ACC112 (cell line): ENCODE measurements at regions not wholly inside any gene's neighbourhood (a gene's known extent, or its start where the extent isn't known, plus 50 kb on each side); places are given as distances from the start of the nearest gene placed in this dataset.

Experiments used
- H2AFZ ChIP-seq: fragments of 200-600 bp; sonication (generic); one replicate; pipeline ENCODE4 v1.6.0; 2017; ENCODE audit warnings: antibody characterized with exemption, low read length; ENCODE audit not compliant: unreplicated experiment
- H3K27ac ChIP-seq: fragments of 200-600 bp; sonication (generic); 2 replicates; pipeline ENCODE4 v1.5.1; 2014; ENCODE audit warnings: low read depth, mild to moderate bottlenecking, antibody characterized with exemption, low read length, moderate library complexity
- H3K27me3 ChIP-seq: fragments of 200-600 bp; sonication (generic); 2 replicates; pipeline ENCODE4 v1.6.1; 2014; ENCODE audit warnings: mild to moderate bottlenecking, antibody characterized with exemption, low read length, moderate library complexity, mixed read lengths; ENCODE audit not compliant: insufficient read depth
- H3K36me3 ChIP-seq: fragments of 200-600 bp; sonication (generic); 2 replicates; pipeline ENCODE4 v1.6.1; 2016; ENCODE audit warnings: mild to moderate bottlenecking, antibody characterized with exemption, low read length, moderate library complexity, mixed read lengths; ENCODE audit not compliant: insufficient read depth
- H3K4me1 ChIP-seq: fragments of 200-600 bp; sonication (generic); one replicate; pipeline ENCODE4 v1.6.1; 2016; ENCODE audit warnings: low read length, mixed read lengths; ENCODE audit not compliant: insufficient read depth, unreplicated experiment, control insufficient read depth
- H3K4me3 ChIP-seq: fragments of 200-600 bp; sonication (generic); 2 replicates; pipeline ENCODE4 v1.5.1; 2014; ENCODE audit warnings: mild to moderate bottlenecking, low read depth, low read length
- H3K79me2 ChIP-seq: fragments of 200-600 bp; sonication (generic); one replicate; pipeline ENCODE4 v1.6.0; 2016; ENCODE audit warnings: low read length; ENCODE audit not compliant: control insufficient read depth, unreplicated experiment, insufficient read depth

GRCh38 chr10:128814024-128814423 is 653.0 kb upstream of the MGMT start:
- H3K4me3 ChIP-seq: no peak overlapping the region
- H2AFZ ChIP-seq: no peak overlapping the region
- H3K4me1 ChIP-seq: no peaks in the 10 kb centered on the region
- H3K27me3 ChIP-seq: no peaks in the 10 kb centered on the region
- no peaks in the 10 kb centered on the region for H3K36me3 ChIP-seq
- no peaks in the 10 kb centered on the region for H3K79me2 ChIP-seq
- H3K27ac ChIP-seq: no peak overlapping the region

DNA sequence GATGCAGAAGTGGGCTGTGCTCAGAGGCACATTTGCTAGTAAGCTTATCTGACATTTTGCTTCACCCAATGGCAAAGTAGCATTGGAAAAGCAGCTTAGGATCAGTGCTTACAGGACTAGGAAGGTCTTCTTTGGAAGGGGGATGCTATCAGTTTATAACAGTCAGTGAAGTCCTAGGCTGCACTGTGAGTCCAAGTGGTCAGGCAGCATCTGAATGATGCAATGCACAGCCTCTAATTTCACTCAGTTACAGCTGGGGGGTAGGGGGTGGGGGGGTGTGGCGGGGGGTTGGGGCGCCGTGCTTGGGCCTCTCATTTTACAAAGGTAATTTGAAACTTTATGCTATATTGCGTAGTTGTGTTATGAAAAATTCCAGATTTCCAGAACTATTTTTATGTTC is 652.3 kb upstream of the MGMT start:
- Histone ChIP-seq H2AFZ (no peak overlapping the region), H3K27ac (no peak overlapping the region), H3K4me1 (no peaks in the 10 kb centered on the region), H3K4me3 (no peak overlapping the region), H3K36me3 (no peaks in the 10 kb centered on the region), H3K79me2 (no peaks in the 10 kb centered on the region), H3K27me3 (no peaks in the 10 kb centered on the region)

DNA sequence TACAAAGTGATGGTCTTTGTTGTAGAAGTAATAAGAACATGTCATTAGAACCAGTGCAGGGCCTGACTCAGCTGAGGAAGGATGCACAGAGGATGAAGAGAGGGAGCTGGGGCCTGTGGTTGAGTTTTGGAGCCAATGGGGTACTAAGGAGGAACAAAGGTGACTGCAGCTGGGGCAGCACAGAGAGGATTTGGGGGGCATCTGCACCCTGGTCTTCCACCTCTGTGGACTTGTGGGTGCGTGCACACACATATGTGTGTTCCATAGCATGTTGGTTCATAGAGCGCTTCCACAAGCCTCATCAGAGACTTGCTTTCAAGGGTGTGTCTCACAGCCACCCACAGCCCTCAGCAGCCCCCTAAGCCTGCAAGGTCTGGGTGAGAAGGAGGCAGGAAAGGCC is 650.3 kb upstream of the MGMT start:
- Histone ChIP-seq H3K4me3 (no peak overlapping the region), H3K27ac (no peak overlapping the region), H3K4me1 (no peaks in the 10 kb centered on the region), H2AFZ (no peak overlapping the region), H3K36me3 (no peaks in the 10 kb centered on the region), H3K79me2 (no peaks in the 10 kb centered on the region), H3K27me3 (no peaks in the 10 kb centered on the region)

DNA sequence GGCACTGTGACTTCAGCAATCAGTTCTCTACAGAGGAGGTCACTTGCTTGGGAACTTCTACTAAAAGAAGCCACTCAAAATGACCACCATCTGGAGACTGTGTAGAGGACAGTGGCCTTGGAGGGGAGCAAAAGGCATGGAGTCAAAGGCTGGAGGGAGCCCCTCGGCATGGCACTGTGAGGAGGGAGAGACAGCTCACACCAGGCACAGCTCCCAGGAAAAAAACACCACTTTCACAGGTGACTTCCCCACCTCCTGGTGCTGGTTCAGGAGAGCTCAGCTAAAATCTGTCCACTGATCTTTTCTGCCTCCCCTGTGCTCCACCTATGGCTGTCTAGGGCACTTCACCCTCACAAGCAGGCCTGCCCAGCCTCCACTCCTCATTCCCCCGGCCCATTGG is 649.4 kb upstream of the MGMT start:
- Histone ChIP-seq H3K4me3 (no peak overlapping the region), H3K4me1 (no peaks in the 10 kb centered on the region), H3K27ac (no peak overlapping the region), H3K36me3 (no peaks in the 10 kb centered on the region), H3K27me3 (no peaks in the 10 kb centered on the region), H2AFZ (no peak overlapping the region), H3K79me2 (no peaks in the 10 kb centered on the region)

GRCh38 chr10:128820663-128821062 is 646.4 kb upstream of the MGMT start:
- Histone ChIP-seq H3K27ac (no peak overlapping the region), H3K4me3 (no peak overlapping the region), H2AFZ (no peak overlapping the region), H3K4me1 (no peaks in the 10 kb centered on the region), H3K79me2 (no peaks in the 10 kb centered on the region), H3K36me3 (no peaks in the 10 kb centered on the region), H3K27me3 (no peaks in the 10 kb centered on the region)

- H3K79me2 ChIP-seq: no peaks in the 10 kb centered on the region
- H2AFZ ChIP-seq: no peak overlapping the region
- no peak overlapping the region for H3K4me3 ChIP-seq
Measured at GRCh38 chr10:128823201-128823600, 643.8 kb upstream of the MGMT start.

DNA sequence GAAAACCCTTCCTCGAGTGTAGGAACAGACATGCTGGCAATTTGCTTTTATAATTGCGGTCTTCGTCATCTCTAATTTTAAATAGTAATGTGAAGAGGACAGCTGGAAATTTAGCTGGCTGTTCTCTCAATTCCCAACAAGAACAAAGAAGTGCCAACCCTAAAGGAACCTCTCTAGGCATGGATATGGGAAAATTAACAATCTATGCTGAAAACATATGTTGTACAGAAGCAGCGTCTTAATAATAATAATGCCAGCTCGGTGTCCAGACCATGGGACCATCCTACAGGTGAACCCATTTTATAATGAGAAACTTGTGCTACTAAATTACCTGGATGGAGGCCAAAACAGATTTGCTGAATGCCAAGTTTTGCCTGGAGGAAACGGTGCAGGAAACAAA is 641.4 kb upstream of the MGMT start:
- no peaks in the 10 kb centered on the region for H3K79me2 ChIP-seq
- H3K4me3 ChIP-seq: no peak overlapping the region
- no peaks in the 10 kb centered on the region for H3K27me3 ChIP-seq
- H2AFZ ChIP-seq: no peak overlapping the region
- H3K36me3 ChIP-seq: no peaks in the 10 kb centered on the region
- no peak overlapping the region for H3K27ac ChIP-seq
- no peaks in the 10 kb centered on the region for H3K4me1 ChIP-seq

More at GRCh38 chr10:128823201-128823600, 643.8 kb upstream of the MGMT start:
- Histone ChIP-seq H3K36me3 (no peaks in the 10 kb centered on the region), H3K27ac (no peak overlapping the region), H3K27me3 (no peaks in the 10 kb centered on the region), H3K4me1 (no peaks in the 10 kb centered on the region)

- Histone ChIP-seq H3K4me1 (no peaks in the 10 kb centered on the region), H3K79me2 (no peaks in the 10 kb centered on the region), H3K36me3 (no peaks in the 10 kb centered on the region), H3K27ac (no peak overlapping the region), H3K27me3 (no peaks in the 10 kb centered on the region), H2AFZ (no peak overlapping the region), H3K4me3 (no peak overlapping the region)
Measured at GRCh38 chr10:128833671-128834070, 633.4 kb upstream of the MGMT start.

DNA sequence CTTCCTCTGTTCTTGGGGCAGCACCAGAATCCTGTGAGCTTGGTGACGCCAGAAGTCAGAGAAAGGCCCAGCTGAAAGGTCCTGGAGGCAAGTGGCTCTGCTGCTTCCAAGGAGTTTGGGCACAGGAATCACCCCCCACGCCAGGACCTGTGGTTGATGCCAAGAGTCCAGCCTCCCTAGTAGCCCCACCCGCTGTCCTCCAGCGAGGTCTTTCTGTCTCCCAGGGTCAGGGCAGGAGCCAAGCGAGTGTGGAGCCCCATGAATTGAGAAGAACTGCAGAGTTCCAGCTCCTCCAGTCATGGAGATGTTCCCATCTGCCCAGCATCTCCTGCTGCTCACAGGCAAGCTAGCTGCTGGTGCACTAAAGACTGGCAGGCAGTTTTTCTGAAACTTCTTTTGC is 631.7 kb upstream of the MGMT start:
- no peak overlapping the region for H2AFZ ChIP-seq
- no peaks in the 10 kb centered on the region for H3K79me2 ChIP-seq
- no peaks in the 10 kb centered on the region for H3K36me3 ChIP-seq
- no peak overlapping the region for H3K4me3 ChIP-seq
- H3K27ac ChIP-seq: no peak overlapping the region
- no peaks in the 10 kb centered on the region for H3K4me1 ChIP-seq
- no peaks in the 10 kb centered on the region for H3K27me3 ChIP-seq

DNA sequence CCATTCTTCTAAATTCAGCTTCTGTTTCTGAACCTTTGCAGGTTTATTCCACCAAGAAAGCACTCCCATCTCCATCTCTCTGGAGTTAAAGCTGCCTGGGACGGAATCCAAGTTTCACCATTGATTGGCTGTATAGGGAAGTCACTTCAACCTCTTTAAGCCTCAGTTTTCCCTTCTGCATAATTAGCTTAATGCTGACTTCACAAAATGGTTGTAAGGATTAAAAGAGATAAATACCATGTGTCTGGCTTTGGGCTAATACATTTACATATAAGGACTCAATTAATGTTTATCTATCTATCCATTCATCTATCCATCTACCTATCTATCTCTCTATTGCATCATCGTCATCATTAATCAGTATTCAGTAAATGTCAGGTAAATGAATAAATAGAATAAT is 629.6 kb upstream of the MGMT start:
- Histone ChIP-seq H2AFZ (no peak overlapping the region), H3K4me3 (no peak overlapping the region), H3K79me2 (no peaks in the 10 kb centered on the region), H3K4me1 (no peaks in the 10 kb centered on the region), H3K27ac (no peak overlapping the region), H3K27me3 (no peaks in the 10 kb centered on the region), H3K36me3 (no peaks in the 10 kb centered on the region)

DNA sequence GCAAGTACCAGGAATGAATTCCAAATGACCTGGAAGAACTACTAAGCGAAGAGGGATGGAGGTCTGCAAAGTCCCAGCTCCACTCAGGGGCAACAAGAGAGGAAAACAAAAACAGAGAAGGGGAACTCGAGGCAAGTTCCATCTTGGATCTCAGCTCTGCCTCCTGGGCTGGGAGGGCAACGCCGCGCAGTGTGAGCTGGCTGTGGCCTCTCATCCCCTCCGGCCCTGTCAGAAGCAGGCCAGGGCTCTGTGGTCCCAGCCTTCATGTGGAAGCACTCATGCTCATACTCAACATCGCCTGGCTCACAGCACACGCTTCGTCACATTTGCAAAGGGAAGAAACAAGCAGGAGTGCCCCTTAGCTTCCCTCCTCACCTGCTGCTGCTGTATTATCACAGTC is 627.9 kb upstream of the MGMT start:
- Histone ChIP-seq H2AFZ (no peak overlapping the region), H3K36me3 (no peaks in the 10 kb centered on the region), H3K27me3 (no peaks in the 10 kb centered on the region), H3K4me1 (no peaks in the 10 kb centered on the region), H3K79me2 (no peaks in the 10 kb centered on the region), H3K4me3 (no peak overlapping the region), H3K27ac (no peak overlapping the region)

- H3K36me3 ChIP-seq: no peaks in the 10 kb centered on the region
- no peak overlapping the region for H3K27ac ChIP-seq
- H3K4me3 ChIP-seq: no peak overlapping the region
Measured at GRCh38 chr10:128839701-128840100, 627.3 kb upstream of the MGMT start.

More at GRCh38 chr10:128839701-128840100, 627.3 kb upstream of the MGMT start:
- no peak overlapping the region for H2AFZ ChIP-seq
- no peaks in the 10 kb centered on the region for H3K27me3 ChIP-seq
- H3K4me1 ChIP-seq: no peaks in the 10 kb centered on the region
- no peaks in the 10 kb centered on the region for H3K79me2 ChIP-seq
